ENCODE measurements at regions not wholly inside any gene's neighbourhood (a gene's known extent, or its start where the extent isn't known, plus 50 kb on each side); places are given as distances from the start of the nearest gene placed in this dataset.
"Not testable (repeated sequence)": the region's sequence is repeated elsewhere in the genome, so short reads cannot be mapped to it uniquely, and the experiment has no call there.

DNA sequence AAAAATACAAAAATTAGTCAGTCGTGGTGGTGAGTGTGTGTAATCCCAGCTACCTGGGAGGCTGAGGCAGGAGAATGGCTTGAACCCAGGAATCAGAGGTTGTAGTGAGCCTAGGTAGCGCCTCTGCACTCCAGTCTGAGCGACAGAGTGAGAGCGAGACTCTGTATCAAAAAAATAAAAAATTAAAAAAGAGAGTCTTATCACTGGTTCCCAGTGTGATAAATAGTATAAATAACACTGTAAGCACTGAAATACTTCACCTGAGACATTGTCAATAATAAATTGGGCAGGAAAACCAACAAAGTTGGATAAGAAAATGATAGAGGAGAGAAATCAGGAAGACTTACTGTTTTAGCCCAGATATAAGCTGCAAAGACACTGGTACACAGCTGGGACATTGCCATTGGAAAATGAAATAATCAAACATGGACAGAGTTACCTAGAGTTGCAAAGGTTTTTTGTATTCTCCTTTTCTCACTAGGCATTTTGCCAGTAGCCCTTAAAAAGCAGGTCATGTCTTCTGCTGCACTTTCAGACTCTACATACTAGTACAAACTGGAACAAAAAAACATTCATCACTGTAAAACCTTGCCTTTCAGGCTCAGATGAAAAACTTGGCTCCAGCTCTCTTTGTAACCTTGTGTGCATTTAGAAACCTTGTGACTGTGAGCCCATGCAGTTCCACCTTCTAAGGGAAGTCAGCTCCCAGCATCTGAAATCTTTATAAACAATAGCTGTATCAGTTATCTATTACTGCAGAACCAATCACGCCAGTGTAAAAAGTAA lies 55.0 kb upstream of the PPP1R2C start:
- DNase-seq = no peak

DNA sequence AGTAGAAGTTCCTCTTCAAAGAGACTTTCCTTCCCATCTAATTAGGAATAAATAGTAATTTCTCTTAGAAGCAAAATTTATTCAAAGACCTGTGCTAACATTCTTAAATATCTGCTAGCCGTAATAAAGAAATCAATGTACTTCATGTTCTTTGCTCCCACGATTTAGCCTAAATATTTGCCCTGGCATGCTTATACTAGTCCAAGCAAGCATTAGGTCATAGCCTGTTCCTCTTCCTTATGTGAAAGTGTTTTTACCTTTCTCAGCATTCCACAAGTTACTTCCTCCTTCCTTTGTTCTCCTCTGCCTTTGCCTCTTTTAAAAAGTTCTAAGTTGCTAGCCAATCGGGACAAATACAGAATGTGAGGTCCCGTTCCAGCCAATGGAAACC lies 55.6 kb upstream of the PPP1R2C start:
- not testable (repeated sequence) for DNase-seq

DNA sequence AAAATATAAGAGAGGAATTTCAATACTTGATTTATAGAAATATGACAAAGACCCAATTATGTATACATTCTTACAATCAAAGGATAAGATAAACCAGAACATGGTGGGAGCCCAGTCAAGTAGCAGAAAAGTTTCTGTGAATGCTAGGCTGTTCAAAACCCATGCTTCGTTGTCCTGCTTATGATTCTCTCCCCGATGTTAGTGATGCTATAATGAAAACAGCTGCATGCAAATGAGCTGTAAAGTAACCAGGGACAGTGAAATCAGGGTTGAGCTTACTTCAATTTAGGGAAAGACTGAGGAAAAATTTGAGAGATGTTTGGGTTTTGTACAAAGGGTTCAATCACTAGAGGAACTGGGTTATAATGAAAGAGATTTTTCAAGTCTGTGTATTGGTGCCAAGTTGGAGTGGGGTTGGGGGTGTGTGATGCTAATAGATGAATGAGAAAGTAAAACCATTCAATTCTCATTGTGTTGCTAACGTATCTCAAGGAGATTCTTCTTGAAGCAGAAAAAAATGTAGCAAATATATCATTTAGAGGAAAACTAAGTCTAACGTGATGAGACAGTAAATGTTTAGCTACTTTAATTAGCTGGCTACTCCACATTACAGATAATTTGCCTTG lies 59.3 kb upstream of the PPP1R2C start:
- no peak for DNase-seq

DNA sequence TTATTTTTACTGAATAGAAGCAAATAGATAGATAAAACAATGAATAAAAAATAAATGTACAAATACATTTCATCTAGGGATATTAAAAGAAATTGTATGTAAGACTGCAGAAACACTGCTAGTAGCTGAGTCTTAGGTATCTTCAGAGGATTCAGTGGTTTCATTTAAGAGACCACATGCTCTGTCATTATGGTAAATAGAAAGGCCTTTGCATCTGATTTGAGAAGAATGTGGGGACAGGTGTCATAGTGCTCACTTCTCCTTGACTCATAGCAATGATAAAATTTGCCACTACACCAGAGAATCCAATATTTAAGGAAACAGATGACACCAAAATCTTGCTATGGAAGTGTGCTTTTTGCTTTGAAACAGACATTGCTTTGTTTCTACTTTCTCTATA lies 59.8 kb upstream of the PPP1R2C start:
- no peak for DNase-seq

DNA sequence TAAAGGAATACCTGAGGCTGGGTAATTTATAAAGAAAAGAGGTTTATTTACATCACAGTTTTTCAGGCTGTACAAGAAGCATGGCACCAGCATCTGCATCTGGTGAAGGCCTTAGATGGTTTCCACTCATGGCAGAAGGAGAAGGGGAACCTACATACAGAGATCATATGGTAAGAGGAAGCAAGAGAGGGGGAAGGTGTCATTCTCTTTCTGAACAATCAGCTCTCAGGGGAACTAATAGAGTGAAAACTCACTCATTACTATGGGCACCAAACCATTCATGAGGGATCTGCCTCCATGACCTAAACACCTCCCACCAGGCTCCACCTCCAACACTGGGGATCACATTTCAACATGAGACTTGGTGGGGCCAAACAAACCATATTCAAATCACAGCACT lies 61.7 kb upstream of the PPP1R2C start:
- DNase-seq = no peak

DNA sequence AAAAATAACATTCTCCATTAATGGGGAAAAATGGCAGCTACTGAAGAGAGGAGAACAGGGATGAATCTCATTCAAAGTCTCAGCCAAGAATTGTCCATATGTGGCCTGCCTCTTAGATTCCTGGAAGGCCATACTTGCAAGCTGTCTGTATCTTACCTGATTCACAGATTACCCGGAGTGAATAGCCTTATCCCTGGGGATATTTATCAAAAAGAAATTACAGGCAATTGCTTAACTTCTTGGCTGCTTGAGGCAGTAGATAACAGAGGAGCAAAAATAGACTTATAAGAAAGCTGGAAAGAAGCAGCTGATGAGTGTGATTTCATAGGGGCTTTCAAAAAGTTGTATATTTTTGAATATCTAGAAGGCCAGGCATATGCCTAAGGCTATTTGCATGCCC lies 68.8 kb upstream of the PPP1R2C start:
- DNase-seq = no peak

DNA sequence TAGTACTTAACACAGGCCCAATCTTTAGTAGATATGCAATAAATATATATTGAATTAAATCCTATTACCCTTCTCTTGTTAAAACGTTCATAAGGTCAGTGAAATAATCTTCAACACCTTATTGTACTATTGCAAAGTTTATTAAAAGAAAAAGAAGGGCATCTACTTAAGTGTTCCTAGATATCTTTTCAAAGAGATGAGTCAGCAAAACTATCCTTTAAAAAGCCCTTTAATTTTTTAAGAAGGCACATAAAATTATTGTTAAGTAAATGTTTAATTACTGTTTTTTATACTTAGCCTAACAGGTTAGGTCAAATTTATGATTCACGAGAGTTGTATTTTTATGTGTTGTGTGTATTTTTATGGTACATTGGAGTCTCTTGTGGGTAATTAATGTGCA lies 77.3 kb upstream of the PPP1R2C start:
- no peak for DNase-seq

DNA sequence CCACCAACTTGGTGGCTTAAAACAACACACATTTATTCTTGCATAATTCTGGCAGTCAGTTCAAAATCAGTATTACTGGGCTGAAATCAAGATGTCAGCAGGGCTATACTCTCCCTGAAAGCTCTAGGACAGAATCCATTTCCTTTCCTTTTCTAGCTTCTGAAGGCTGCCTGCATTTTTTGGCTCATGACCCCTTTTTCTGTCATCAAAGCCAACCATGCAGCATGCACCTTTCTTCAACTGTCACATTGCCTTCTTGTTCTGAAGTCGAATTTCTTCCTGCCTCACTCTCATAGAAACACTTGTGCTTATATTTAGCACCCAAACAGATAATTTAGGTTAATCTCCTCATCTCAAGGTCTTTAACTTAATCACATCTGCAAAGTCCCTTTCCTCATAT lies 79.8 kb upstream of the PPP1R2C start:
- no peak for DNase-seq

DNA sequence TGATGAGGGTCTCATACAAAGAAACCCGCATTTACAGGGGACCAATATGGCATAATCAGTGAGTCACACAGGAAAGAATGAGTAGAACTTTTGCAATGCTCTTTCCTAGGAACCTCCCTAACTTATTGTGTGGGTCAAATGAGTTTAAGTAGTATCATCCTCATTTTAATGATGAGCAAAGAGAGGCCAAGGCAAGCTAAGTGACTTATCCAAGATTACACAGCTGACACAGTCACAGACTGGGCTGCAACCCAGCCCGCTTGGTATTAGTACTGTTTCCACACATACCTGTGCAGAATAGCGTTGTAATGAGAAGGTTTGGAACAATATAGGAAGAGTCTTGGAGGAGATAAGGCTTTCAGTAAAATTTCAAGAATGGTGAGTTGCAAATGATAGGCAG lies 91.0 kb upstream of the PPP1R2C start:
- no peak for DNase-seq

DNA sequence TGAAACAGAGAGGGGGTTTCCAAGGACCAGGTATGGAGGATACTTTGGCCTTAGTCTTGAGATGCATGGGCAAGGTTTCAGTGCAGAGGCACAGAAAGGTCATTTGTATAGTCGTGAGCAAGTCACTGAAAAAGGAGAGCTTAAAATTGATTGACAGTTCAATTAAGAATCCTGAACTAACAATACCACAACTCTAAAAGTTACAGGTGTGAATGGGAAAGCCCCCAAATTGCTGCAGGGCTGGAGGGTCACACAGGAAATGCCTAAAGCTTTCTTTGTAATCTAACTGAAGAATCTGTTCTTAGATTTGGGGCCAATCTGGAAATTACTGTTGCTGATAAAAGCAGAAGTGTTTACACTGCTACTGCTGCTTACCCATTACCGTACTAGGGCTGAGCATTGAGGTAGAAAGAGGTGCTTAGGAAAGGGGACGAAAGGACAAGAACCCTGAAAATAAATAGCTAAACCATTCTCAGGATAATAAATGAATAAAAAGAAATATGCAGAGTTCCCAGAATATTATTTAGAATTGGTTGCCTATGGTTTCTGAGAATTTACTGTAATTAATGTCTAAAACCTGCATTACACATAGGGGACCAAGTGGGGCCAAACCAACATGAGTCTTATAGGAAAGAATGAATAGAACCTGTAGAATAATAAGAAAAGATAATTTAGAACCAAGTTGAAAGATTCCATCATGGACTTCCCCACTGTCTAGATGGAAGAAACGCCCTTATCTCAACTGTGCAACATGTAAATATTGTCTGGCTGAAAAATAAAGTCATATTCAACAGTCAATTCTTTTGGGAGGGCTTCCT lies 91.9 kb upstream of the PPP1R2C start:
- no peak for DNase-seq

DNA sequence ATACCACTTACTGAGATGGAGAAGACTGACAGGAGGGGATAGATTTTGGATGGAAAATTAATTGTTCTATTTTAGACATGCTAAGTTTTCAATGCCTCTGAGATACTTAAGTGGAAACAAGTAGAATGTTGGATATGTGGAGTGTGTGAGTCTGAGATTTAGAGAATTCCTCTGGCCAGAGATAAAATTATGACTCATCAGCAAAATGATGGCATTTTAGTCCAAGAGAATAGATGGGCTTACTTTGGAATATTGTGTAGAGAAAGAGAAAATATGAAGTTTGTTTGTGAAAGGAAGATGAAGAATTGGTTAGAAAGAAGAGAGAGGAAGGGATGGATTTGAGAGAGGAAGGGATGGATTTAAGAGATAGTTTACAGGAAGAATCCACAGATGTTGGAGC lies 108.6 kb upstream of the PPP1R2C start:
- DNase-seq = no peak

DNA sequence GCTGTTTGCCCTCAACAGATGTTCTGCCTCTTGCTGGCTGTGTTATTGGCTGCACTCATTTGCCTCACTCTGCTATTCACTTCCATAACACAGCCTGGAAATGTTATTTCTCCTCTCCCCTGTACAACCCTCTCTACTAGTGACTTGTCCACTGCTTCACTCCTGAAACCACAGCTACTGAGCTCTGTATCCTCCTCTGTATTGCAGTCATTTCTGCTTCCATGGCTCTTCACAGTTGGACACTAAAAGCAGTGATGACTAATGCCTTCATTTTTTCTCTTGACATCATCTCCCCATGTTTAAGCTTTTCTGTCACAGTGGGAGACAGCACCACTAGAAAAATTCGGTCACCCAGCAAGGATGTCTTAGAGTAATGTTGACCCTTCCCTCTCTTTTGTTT lies 123.0 kb upstream of the PPP1R2C start:
- no peak for DNase-seq

DNA sequence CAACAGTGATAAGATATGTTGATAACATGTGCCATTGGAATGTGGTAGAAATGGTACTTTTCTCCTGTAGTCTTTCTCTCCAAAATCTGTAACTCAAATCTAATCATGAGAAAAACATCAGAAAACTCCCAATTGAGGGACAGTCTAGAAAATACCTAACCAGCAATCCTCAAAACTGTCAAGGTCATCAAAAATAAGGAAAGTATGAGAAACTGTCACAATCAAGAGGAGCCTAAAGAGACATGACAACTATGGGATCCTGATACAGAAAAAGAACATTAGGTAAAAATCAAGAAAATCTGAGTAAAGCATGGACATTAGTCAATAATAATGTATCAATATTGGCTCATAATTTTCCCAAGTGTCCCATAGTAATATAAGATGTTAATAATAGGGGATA lies 124.5 kb upstream of the PPP1R2C start:
- DNase-seq = no peak

DNA sequence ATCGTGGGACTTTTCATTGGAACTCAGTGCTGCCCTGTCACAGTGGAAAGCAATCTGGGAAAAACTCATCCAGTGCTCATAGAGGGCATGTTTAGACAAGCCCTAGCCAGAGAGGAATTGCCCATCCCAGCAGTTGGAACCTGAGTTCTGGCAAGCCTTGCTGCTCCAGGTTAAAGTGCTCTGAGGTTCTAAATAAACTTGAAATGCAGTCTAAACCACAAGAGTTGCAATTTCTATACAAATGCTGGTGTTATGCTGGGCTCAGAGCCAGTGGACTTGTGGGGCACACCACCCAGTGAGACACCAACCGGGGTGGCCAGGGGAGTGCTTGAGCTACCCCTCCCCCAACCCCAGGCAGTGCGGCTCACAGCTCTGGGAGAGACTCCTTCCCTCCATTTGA lies 142.8 kb upstream of the PPP1R2C start:
- no peak for DNase-seq

DNA sequence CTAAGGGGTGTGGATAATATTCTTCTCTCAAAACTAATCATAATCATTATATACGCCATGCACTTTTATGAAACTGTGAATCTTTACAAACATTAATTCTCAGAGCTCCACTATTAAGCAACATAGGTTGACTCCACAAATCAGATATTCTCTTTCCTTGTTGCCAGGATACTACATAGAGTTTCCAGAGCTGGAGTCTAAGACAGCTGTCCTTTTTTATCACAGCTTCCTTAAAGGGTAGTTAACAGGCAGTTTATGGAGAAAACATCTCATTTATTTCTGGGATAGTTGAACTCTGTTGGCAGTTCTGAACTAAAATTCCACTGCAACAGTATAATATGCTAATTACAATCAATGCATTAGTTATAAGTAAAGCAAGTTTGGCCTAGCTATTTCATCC lies 152.1 kb upstream of the PPP1R2C start:
- DNase-seq = no peak

DNA sequence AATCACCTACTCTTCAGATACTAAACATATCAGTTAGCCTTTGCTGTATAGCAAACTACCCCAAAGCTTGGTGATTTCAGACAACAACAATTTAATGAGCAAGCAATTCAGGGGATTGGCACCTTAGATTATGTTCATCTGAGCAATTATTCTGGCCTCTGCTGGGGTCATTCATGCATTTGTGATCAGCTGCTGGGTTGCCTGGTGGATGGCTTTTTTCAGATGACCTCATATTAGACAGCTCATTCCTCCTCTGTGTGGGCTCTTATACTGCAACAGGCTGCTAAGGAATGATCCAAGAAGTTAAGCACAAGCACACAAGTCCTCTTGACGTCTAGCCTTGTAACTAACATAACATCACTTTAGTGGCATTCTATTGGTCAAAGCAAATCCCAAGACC lies 153.0 kb upstream of the PPP1R2C start:
- no peak for DNase-seq

DNA sequence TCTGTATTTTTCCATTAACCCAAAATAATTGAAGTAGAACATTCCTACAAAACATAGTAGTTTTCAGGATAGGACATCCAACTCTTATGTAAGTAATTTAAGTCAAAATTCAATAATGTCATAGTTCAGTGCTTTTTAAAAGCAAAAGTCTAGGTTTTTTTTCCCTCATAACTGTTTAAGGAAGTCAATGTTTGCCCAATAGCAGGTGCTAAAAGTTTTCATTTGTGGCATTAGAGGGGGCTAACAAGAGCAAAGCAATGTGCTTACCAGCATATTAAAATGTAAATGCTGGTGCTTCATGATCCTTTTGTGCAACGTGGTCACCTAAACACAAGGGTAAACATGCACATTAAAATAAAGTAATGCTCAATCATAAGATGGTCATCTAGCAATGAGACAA lies 155.2 kb upstream of the PPP1R2C start:
- no peak for DNase-seq

DNA sequence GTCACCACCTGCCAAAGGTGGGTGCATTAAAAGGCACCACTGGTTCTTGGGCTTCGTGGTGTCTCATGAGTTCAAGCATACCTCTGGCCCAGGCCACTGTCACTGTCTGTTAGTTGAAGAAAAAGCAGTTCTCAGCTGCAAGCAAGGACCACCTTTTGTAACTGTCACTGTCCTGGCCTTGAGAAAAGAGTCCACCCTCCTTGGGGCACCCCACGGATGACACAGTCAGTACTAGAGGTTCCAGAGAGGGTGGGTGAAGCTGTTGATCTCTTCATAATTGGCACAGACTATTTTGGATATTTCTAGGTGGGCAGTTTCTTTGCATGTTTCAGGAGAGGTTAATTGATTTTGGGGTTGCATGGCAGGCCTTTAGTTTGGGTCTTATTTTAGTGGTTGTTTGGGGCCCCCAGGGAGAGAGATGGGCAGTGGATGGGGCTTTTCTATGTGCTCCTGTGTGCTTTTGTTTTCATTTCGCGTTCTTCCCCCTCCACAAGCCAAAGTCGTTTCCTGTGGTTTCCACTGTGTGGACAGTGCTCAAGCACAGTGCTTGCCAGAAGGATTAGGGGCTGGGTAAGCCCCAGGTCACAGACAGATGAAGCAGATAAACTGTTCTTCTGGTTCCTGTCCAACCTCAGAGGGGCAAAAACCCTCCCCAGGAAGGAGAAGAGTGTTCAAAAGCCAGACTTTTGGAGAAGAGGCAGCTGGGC lies 156.2 kb upstream of the PPP1R2C start:
- DNase-seq = peak; percentile 59

DNA sequence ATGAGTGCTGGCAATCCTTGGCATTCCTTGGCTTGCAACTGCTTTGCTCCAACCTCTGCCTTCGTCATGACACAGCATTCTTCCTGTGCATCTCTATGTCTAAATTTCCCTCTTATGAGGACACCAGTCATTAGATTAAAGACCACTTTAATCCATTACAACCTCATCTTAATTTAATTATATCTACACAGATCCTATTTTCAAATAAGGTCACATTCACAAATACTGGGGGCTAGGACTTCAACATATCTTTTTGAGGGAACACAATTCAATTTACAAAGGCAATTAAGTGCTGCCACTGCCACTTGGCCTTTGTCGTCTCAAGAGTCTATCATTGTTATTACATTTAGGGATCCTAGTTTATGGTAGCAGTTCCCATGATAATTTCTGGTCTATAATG lies 163.7 kb upstream of the PPP1R2C start:
- DNase-seq = no peak

DNA sequence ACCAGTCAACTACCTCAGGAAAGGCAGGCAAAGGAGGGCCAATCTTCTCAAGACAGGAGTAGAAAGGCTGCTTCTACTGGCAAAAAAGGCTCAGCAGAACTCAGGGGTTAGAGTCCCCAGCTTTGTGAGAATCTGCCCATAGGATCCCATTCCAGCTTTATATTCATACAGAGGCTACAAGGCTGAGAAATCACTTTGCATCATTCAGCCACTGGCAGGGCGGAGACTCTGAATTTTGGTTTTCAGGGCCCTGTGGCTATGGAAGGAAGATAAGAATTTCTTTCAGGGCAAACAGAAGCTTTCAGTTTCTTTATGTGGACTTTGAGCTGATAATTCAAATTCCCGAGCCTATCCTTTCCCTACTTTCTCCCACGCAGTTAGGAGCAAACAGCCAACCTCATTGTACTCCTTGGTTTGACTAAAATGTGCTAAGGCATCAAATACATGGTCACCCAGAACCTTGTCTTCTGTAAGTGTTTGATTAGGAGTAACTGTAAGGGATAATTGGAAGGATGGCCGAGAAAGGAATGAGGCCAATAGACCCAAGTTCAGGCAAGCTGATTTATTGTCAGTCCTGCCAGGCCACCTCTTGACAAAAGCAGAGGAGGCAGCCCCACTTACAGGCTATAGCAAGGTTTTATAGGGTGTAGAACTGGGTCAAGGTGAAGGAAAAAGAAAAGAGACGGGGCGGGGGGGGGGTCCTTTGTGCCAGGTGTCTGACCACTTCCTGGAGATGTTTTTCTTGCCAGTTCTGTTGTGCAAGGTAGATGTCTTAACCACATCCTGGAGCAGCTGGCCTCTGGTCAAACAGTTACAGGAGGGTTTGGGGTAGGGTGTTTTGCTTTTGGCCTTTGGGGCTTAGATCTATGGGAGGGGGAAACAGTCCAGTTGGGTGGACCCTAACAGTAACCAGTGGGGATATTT lies 165.3 kb upstream of the PPP1R2C start:
- peak; percentile 69 for DNase-seq

DNA sequence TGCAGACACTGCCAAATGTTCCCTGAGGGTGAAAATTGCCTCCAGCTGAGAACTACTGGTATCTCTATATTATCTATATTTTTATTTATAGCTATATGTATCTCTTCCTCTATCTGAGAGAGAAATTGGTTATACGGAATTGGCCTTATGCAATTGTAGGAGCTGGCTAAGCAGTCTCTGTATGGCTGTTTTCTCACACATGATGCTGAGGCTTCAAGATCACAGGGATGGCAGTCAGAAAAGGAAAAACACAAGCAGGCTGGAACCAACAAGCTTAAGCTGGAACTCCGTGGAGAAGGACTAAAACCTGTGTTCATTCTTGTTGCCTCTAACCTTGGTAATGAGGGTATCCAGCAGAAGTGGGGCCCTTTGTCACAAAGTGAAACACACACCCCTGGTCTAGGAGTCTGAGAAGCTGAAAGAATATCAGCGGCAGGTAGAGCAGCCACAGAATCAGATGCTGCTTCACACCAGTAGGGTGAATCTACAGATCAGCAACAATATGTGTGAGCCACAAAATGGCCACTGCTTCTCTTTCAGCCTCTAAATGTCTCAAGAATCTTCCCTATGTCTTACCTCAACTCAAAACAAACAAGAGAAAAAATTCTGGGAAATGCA lies 166.5 kb upstream of the PPP1R2C start:
- peak; percentile 60 for DNase-seq
